Esophagus muscularis mucosa (tissue), 4 donors: ENCODE measurements at regions not wholly inside any gene's neighbourhood (a gene's known extent, or its start where the extent isn't known, plus 50 kb on each side); places are given as distances from the start of the nearest gene placed in this dataset.

ENCODE experiments used
- CTCF ChIP-seq, 3 experiments: fragments of 200-600 bp in 2 of 3; fragments of 450-650 bp in 1 of 3; sonication (generic) in 2 of 3; IDR thresholded peaks; one replicate each; pipeline ENCODE4 v1.5.1; 2017 to 2019; ENCODE audit warnings: antibody characterized with exemption in 3 of 3, mild to moderate bottlenecking in 2 of 3, moderate library complexity in 1 of 3
- EP300 ChIP-seq: sonication (generic); formaldehyde crosslinking; IDR thresholded peaks from one replicate; pipeline ENCODE4 v1.6.1; 2017; ENCODE audit warnings: antibody characterized with exemption
- POLR2A ChIP-seq: fragments of 450-650 bp; IDR thresholded peaks from one replicate; pipeline ENCODE4 v1.6.1; 2017; ENCODE audit warnings: antibody characterized with exemption, moderate library complexity, mild to moderate bottlenecking, low read depth
- POLR2AphosphoS5 ChIP-seq, 2 donors: sonication (generic); formaldehyde crosslinking; IDR thresholded peaks; one replicate each; pipeline ENCODE4 v1.6.1; 2017; ENCODE audit warnings: antibody characterized with exemption in 2 of 2

GRCh38 chr10:36606234-36606839, 519.1 kb upstream of the ANKRD30A start:
- TF ChIP-seq POLR2AphosphoS5 (IDR thresholded peaks at IDR 0.05) (no peak), CTCF (IDR thresholded peaks at IDR 0.05) (no peak), EP300 (no peak), POLR2A (no peak)
